GM10248 (cell line): ENCODE measurements at regions not wholly inside any gene's neighbourhood (a gene's known extent, or its start where the extent isn't known, plus 50 kb on each side); places are given as distances from the start of the nearest gene placed in this dataset.

Experiments used
- CTCF ChIA-PET: fragments of 300-600 bp; sonication (Branson Sonifier 250); formaldehyde crosslinking; extraction: SDS; loops from one replicate; lab custom pipeline; 2021; ENCODE audit warnings: antibody characterized with exemption; lab: Yijun Ruan, JAX
- POLR2A ChIA-PET: fragments of 350-650 bp; sonication (Branson Sonifier 250); formaldehyde crosslinking; extraction: SDS; loops from one replicate; lab custom pipeline; 2020; ENCODE audit warnings: antibody characterized with exemption; lab: Yijun Ruan, JAX
- DNase-seq: peaks from one replicate; pipeline ENCODE4 v3.0.0; 2012; ENCODE audit errors: extremely low spot score
- TF ChIP-seq, protein P1 (sequence below): IDR thresholded peaks from 2 replicates; pipeline ENCODE4 v1.5.1; 2012; ENCODE audit warnings: mild to moderate bottlenecking, low read depth; ENCODE audit errors: extremely low read depth, missing control alignments, control extremely low read depth

DNA sequence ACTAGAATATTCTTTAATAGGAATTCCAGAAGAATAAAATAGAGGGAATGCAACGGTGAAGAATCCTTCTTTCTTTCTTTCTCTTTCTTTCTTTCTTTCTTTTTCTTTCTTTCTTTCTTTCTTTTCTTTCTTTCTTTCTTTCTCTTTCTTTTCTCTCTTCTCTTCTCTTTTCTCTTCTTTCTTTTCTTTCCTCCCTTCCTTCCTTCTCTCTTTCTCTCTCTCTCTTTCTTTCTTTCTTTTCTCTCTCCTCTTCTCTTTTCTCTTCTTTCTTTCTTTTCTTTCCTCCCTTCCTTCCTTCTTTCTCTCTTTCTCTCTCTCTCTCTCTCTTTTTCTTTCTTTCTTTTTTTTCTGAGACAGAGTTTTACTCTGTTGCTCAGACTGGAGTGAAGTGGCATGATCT, 160.8 kb upstream of the PRICKLE1 start:
- DNase-seq, result no peak
- POLR2A ChIA-PET, result no interaction called here
- TF ChIP-seq, protein P1, sequence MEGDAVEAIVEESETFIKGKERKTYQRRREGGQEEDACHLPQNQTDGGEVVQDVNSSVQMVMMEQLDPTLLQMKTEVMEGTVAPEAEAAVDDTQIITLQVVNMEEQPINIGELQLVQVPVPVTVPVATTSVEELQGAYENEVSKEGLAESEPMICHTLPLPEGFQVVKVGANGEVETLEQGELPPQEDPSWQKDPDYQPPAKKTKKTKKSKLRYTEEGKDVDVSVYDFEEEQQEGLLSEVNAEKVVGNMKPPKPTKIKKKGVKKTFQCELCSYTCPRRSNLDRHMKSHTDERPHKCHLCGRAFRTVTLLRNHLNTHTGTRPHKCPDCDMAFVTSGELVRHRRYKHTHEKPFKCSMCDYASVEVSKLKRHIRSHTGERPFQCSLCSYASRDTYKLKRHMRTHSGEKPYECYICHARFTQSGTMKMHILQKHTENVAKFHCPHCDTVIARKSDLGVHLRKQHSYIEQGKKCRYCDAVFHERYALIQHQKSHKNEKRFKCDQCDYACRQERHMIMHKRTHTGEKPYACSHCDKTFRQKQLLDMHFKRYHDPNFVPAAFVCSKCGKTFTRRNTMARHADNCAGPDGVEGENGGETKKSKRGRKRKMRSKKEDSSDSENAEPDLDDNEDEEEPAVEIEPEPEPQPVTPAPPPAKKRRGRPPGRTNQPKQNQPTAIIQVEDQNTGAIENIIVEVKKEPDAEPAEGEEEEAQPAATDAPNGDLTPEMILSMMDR, result no peak
- CTCF ChIA-PET, result no interaction called here

DNA sequence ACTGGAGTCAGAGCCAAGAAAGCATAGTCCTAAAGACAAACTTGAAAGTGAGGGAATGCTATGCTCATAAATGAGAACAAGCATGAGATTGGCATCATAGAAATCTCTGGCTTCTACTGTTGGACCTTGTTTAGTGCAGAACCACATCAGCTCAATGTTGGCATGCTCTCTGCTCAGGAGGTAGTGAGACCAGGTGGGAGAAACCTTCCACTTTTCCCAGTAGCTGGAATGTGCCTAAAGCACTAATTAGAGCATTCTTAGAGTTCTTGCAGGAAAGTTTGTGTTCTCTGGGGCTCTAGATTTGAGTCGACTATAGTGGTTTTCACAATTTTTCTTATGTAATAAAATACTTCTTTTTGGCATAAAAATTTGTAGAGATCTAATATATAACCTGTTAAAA, 159.7 kb upstream of the PRICKLE1 start:
- POLR2A ChIA-PET, result no interaction called here
- TF ChIP-seq, protein P1, result no peak
- DNase-seq, result no peak
- CTCF ChIA-PET, result interaction anchor here (1.2 kb wide), 1 partner anchor 19 kb away, joined by 3 read pairs; no protein-coding TSS in a partner anchor

DNA sequence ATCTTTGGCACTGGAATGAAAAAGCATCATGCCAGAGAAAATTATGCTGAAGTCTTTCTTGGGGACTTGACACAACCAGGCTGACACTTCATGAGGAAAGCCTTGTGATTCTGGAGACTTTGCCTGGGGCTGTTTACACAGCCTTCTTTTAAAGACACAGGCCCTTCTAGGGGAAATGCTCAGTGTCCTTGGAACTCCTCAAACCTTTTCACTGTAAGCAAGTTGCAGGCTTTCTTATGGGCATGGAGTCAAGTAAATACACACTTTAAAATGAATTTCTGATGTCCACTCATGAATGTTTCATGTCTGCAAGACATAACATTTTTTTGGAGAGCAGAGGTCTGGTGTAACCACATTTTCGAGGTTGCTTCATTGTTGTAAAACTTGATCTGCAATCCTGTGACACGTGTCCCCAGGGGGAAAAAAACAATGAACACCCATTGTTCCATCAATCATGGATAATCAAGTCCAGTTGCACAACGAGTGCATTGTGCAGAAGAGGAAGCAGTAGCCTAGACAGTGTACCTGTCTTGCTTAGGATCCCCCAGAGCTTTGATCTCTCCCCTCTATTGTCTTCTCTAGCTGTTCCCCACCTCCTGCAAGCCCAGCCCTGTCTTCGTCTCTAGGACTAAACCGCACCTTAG, 155.1 kb upstream of the PRICKLE1 start:
- ChIA-PET POLR2A (no interaction called here), CTCF (no interaction called here)
- DNase-seq, result no peak
- TF ChIP-seq, protein P1, result no peak

DNA sequence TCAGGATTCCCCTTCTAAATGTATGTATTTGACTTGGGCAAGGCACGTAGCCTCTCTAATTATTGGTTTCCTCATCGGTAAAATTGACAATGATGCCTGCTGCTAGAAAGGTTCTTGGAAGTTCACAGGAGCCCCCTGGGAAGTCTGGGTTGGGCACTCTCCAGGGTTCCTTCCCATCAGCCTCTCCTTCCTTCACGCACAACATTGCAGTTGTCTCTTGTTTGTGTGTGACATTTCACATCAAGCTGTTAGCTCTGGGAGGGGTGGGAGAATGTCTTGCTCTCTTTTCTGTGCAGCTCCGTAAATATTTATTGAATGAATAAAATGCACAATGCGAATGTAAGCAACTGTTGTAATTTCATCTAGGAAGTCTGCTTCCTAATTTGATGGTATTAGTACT, 153.2 kb upstream of the PRICKLE1 start:
- DNase-seq, result no peak
- TF ChIP-seq, protein P1, result no peak
- ChIA-PET CTCF (no interaction called here), POLR2A (no interaction called here)

DNA sequence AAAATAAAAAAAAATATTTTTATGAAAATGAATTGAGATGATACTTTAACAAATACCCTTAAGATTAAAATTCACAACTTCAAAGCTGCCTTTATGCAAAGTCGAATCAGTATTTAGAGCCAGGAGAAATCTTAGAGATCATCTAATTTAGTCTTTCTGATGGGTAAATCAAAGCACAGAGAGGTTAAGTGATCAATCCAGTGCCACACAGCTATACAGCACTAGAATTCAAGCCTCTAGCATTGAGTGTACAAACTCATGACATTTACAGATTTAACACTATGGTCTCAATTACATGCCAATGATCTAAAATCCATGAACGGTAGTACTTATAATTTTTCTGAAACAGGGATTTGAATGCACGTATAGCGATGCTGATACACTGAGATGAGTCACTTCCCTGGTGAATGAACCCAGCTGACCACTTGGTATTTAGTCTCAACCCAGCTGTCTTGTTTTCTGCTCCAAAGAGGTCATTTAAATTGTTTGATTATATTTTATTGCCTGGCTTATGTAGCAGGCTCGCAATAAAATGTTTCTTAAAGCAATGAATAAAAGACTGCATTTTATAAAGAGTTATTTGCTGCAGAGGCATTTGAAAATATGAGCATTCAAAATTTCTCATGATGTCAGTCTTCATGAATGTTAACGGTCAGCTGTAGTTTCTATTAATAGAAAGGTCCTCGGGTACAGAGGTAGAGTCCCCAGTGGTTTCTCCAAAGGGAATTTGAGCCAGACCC, 152.4 kb upstream of the PRICKLE1 start:
- ChIA-PET POLR2A (no interaction called here), CTCF (no interaction called here)
- DNase-seq, result no peak
- TF ChIP-seq, protein P1, result no peak

DNA sequence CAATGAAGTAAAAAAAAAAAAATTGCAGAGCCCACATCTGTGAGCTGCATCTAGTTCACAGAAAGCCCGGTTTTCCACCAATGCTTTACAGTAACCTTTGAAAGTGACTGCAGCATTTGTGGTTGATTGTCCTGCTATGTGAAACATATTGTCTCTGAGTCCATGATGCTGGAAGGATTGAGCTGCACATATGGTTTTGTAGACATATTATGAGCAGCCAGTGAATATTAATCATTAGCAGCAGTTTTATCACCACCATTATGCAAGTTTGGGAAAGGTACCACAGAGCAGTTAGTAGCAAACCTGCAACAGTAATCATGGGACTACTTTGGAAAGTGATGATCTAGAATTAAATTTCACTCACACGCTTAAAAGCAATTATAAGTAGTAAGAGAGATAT, 151.5 kb upstream of the PRICKLE1 start:
- ChIA-PET CTCF (no interaction called here), POLR2A (no interaction called here)
- DNase-seq, result no peak
- TF ChIP-seq, protein P1, result no peak
